Adrenal gland (tissue), 5 donors: ENCODE measurements at regions not wholly inside any gene's neighbourhood (a gene's known extent, or its start where the extent isn't known, plus 50 kb on each side); places are given as distances from the start of the nearest gene placed in this dataset.

ENCODE experiments used
- CTCF ChIP-seq, 6 experiments: fragments of 450-650 bp in 4 of 6; fragments of 200-600 bp in 2 of 6; sonication (generic) in 1 of 6; IDR thresholded peaks; 1 replicate in 5 of 6; 2 replicates in 1 of 6; pipeline versions ENCODE4 v1.5.1 to v1.8.0; 2016 to 2021; ENCODE audit warnings: antibody characterized with exemption in 6 of 6, mild to moderate bottlenecking in 2 of 6, moderate library complexity in 1 of 6
- POLR2A ChIP-seq, 2 donors: fragments of 450-650 bp; IDR thresholded peaks; one replicate each; pipeline ENCODE4 v1.6.1; 2017; ENCODE audit warnings: antibody characterized with exemption in 2 of 2, mild to moderate bottlenecking in 2 of 2, moderate library complexity in 1 of 2
- donor health status: DM: no; HTN: no; CAD: no.

GRCh38 chr2:191557841-191558240 lies 120.1 kb upstream of the NABP1 start:
- TF ChIP-seq CTCF (IDR thresholded peaks at IDR 0.05) (no peak), POLR2A (IDR thresholded peaks at IDR 0.05) (no peak)
